ACC112 (cell line): ENCODE measurements at regions not wholly inside any gene's neighbourhood (a gene's known extent, or its start where the extent isn't known, plus 50 kb on each side); places are given as distances from the start of the nearest gene placed in this dataset.

ENCODE experiments used
- H2AFZ ChIP-seq: fragments of 200-600 bp; sonication (generic); one replicate; pipeline ENCODE4 v1.6.0; 2017; ENCODE audit warnings: antibody characterized with exemption, low read length; ENCODE audit not compliant: unreplicated experiment
- H3K27ac ChIP-seq: fragments of 200-600 bp; sonication (generic); 2 replicates; pipeline ENCODE4 v1.5.1; 2014; ENCODE audit warnings: low read depth, mild to moderate bottlenecking, antibody characterized with exemption, low read length, moderate library complexity
- H3K27me3 ChIP-seq: fragments of 200-600 bp; sonication (generic); 2 replicates; pipeline ENCODE4 v1.6.1; 2014; ENCODE audit warnings: mild to moderate bottlenecking, antibody characterized with exemption, low read length, moderate library complexity, mixed read lengths; ENCODE audit not compliant: insufficient read depth
- H3K36me3 ChIP-seq: fragments of 200-600 bp; sonication (generic); 2 replicates; pipeline ENCODE4 v1.6.1; 2016; ENCODE audit warnings: mild to moderate bottlenecking, antibody characterized with exemption, low read length, moderate library complexity, mixed read lengths; ENCODE audit not compliant: insufficient read depth
- H3K4me1 ChIP-seq: fragments of 200-600 bp; sonication (generic); one replicate; pipeline ENCODE4 v1.6.1; 2016; ENCODE audit warnings: low read length, mixed read lengths; ENCODE audit not compliant: insufficient read depth, unreplicated experiment, control insufficient read depth
- H3K4me3 ChIP-seq: fragments of 200-600 bp; sonication (generic); 2 replicates; pipeline ENCODE4 v1.5.1; 2014; ENCODE audit warnings: mild to moderate bottlenecking, low read depth, low read length
- H3K79me2 ChIP-seq: fragments of 200-600 bp; sonication (generic); one replicate; pipeline ENCODE4 v1.6.0; 2016; ENCODE audit warnings: low read length; ENCODE audit not compliant: control insufficient read depth, unreplicated experiment, insufficient read depth

GRCh38 chr9:89923174-89923573 is 318.4 kb downstream of the GADD45G start:
- Histone ChIP-seq H3K27ac (no peak overlapping the region), H2AFZ (no peak overlapping the region), H3K27me3 (no peaks in the 10 kb centered on the region)

GRCh38 chr9:89923961-89924504 is 319.2 kb downstream of the GADD45G start:
- Histone ChIP-seq H3K36me3 (no peaks in the 10 kb centered on the region), H3K4me1 (no peaks in the 10 kb centered on the region), H3K27me3 (no peaks in the 10 kb centered on the region), H3K4me3 (no peak overlapping the region), H3K79me2 (no peaks in the 10 kb centered on the region), H2AFZ (no peak overlapping the region), H3K27ac (no peak overlapping the region)

More at GRCh38 chr9:89923174-89923573, 318.4 kb downstream of the GADD45G start:
- Histone ChIP-seq H3K4me3 (no peak overlapping the region), H3K36me3 (no peaks in the 10 kb centered on the region), H3K4me1 (no peaks in the 10 kb centered on the region), H3K79me2 (no peaks in the 10 kb centered on the region)

- H3K27ac ChIP-seq: no peak overlapping the region
- H3K4me1 ChIP-seq: no peaks in the 10 kb centered on the region
- no peaks in the 10 kb centered on the region for H3K27me3 ChIP-seq
Measured at GRCh38 chr9:89924611-89925010, 319.8 kb downstream of the GADD45G start.

GRCh38 chr9:89926167-89926566 is 321.4 kb downstream of the GADD45G start:
- no peak overlapping the region for H3K4me3 ChIP-seq
- no peaks in the 10 kb centered on the region for H3K27me3 ChIP-seq
- no peak overlapping the region for H3K27ac ChIP-seq
- no peak overlapping the region for H2AFZ ChIP-seq
- no peaks in the 10 kb centered on the region for H3K4me1 ChIP-seq
- H3K79me2 ChIP-seq: no peaks in the 10 kb centered on the region
- no peaks in the 10 kb centered on the region for H3K36me3 ChIP-seq

More at GRCh38 chr9:89924611-89925010, 319.8 kb downstream of the GADD45G start:
- H3K4me3 ChIP-seq: no peak overlapping the region
- no peaks in the 10 kb centered on the region for H3K36me3 ChIP-seq
- H2AFZ ChIP-seq: no peak overlapping the region
- no peaks in the 10 kb centered on the region for H3K79me2 ChIP-seq

GRCh38 chr9:89926691-89927220 is 321.9 kb downstream of the GADD45G start:
- H3K27me3 ChIP-seq: no peaks in the 10 kb centered on the region
- H3K4me1 ChIP-seq: no peaks in the 10 kb centered on the region
- H3K4me3 ChIP-seq: no peak overlapping the region
- no peaks in the 10 kb centered on the region for H3K36me3 ChIP-seq
- no peak overlapping the region for H2AFZ ChIP-seq
- H3K27ac ChIP-seq: no peak overlapping the region
- H3K79me2 ChIP-seq: no peaks in the 10 kb centered on the region

- no peaks in the 10 kb centered on the region for H3K4me1 ChIP-seq
- no peak overlapping the region for H2AFZ ChIP-seq
- H3K27ac ChIP-seq: no peak overlapping the region
- H3K79me2 ChIP-seq: no peaks in the 10 kb centered on the region
- no peaks in the 10 kb centered on the region for H3K36me3 ChIP-seq
- H3K4me3 ChIP-seq: no peak overlapping the region
- H3K27me3 ChIP-seq: no peaks in the 10 kb centered on the region
Measured at GRCh38 chr9:89928106-89928505, 323.3 kb downstream of the GADD45G start.

- no peak overlapping the region for H3K27ac ChIP-seq
- H3K79me2 ChIP-seq: no peaks in the 10 kb centered on the region
- no peaks in the 10 kb centered on the region for H3K27me3 ChIP-seq
Measured at GRCh38 chr9:89928521-89929275, 323.9 kb downstream of the GADD45G start.

GRCh38 chr9:89929315-89929672 is 324.5 kb downstream of the GADD45G start:
- H3K4me1 ChIP-seq: no peaks in the 10 kb centered on the region

More at GRCh38 chr9:89928521-89929275, 323.9 kb downstream of the GADD45G start:
- Histone ChIP-seq H3K4me3 (no peak overlapping the region), H3K4me1 (no peaks in the 10 kb centered on the region), H3K36me3 (no peaks in the 10 kb centered on the region), H2AFZ (no peak overlapping the region)

GRCh38 chr9:89929673-89930480 is 325.1 kb downstream of the GADD45G start:
- Histone ChIP-seq H3K4me1 (no peaks in the 10 kb centered on the region), H3K27ac (no peak overlapping the region), H2AFZ (no peak overlapping the region), H3K27me3 (no peaks in the 10 kb centered on the region), H3K79me2 (no peaks in the 10 kb centered on the region), H3K36me3 (no peaks in the 10 kb centered on the region), H3K4me3 (no peak overlapping the region)

More at GRCh38 chr9:89929315-89929672, 324.5 kb downstream of the GADD45G start:
- H2AFZ ChIP-seq: no peak overlapping the region
- H3K79me2 ChIP-seq: no peaks in the 10 kb centered on the region
- no peak overlapping the region for H3K27ac ChIP-seq
- H3K27me3 ChIP-seq: no peaks in the 10 kb centered on the region
- no peak overlapping the region for H3K4me3 ChIP-seq
- no peaks in the 10 kb centered on the region for H3K36me3 ChIP-seq

- Histone ChIP-seq H3K4me1 (no peaks in the 10 kb centered on the region), H3K79me2 (no peaks in the 10 kb centered on the region), H3K36me3 (no peaks in the 10 kb centered on the region), H3K27ac (no peak overlapping the region), H3K4me3 (no peak overlapping the region), H3K27me3 (no peaks in the 10 kb centered on the region), H2AFZ (no peak overlapping the region)
Measured at GRCh38 chr9:89933578-89933977, 328.8 kb downstream of the GADD45G start.
